ENCODE measurements at regions not wholly inside any gene's neighbourhood (a gene's known extent, or its start where the extent isn't known, plus 50 kb on each side); places are given as distances from the start of the nearest gene placed in this dataset.

DNA sequence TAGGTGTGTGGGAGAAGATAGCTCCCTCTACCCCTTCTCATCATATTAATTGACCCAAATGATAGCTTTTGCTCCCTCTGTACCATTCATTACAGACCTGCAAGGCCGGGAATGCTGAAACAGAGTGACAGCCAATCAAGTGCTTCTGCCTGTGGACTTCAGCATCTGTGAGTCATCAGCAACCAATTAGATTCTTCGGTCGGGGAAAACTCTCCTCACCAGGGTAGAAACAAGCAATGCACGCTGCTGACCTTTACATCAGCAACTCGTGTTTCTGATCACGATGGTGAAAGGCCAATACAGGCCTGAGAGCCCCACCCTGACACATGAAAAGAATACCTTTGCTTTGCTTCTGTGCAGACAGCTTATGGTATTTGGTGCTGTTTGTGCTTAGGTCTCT lies 347.2 kb upstream of the DDX53 start:
- H3K36me3 Mint-ChIP-seq (ENCODE audit: low read depth, unreplicated experiment): no peaks in the 10 kb centered on the region
- TF ChIP-seq, protein P1, sequence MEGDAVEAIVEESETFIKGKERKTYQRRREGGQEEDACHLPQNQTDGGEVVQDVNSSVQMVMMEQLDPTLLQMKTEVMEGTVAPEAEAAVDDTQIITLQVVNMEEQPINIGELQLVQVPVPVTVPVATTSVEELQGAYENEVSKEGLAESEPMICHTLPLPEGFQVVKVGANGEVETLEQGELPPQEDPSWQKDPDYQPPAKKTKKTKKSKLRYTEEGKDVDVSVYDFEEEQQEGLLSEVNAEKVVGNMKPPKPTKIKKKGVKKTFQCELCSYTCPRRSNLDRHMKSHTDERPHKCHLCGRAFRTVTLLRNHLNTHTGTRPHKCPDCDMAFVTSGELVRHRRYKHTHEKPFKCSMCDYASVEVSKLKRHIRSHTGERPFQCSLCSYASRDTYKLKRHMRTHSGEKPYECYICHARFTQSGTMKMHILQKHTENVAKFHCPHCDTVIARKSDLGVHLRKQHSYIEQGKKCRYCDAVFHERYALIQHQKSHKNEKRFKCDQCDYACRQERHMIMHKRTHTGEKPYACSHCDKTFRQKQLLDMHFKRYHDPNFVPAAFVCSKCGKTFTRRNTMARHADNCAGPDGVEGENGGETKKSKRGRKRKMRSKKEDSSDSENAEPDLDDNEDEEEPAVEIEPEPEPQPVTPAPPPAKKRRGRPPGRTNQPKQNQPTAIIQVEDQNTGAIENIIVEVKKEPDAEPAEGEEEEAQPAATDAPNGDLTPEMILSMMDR (IDR thresholded peaks at IDR 0.05; ENCODE audit: unreplicated experiment): no peak
- H3K27me3 Mint-ChIP-seq (ENCODE audit: unreplicated experiment): no peaks in the 10 kb centered on the region
- no peaks in the 10 kb centered on the region for H3K9me3 Mint-ChIP-seq (ENCODE audit: unreplicated experiment)
- H3K27ac Mint-ChIP-seq (ENCODE audit: unreplicated experiment): no peak overlapping the region
- DNase-seq (ENCODE audit: low spot score): no peak
- no peak overlapping the region for H3K4me3 Mint-ChIP-seq (ENCODE audit: unreplicated experiment)
- peaks cover 10% of the 10 kb centered on the region for H3K4me1 Mint-ChIP-seq (ENCODE audit: unreplicated experiment)

- Mint-ChIP-seq H3K4me1 (ENCODE audit: unreplicated experiment) (no peaks in the 10 kb centered on the region), H3K9me3 (ENCODE audit: unreplicated experiment) (no peaks in the 10 kb centered on the region), H3K27me3 (ENCODE audit: unreplicated experiment) (no peaks in the 10 kb centered on the region), H3K27ac (ENCODE audit: unreplicated experiment) (no peak overlapping the region), H3K36me3 (ENCODE audit: low read depth, unreplicated experiment) (no peaks in the 10 kb centered on the region), H3K4me3 (ENCODE audit: unreplicated experiment) (no peak overlapping the region)
- no peak for DNase-seq (ENCODE audit: low spot score)
- TF ChIP-seq, protein P1 (IDR thresholded peaks at IDR 0.05; ENCODE audit: unreplicated experiment): no peak
Measured at GRCh38 chrX:22660756-22661155, 339.0 kb upstream of the DDX53 start.

DNA sequence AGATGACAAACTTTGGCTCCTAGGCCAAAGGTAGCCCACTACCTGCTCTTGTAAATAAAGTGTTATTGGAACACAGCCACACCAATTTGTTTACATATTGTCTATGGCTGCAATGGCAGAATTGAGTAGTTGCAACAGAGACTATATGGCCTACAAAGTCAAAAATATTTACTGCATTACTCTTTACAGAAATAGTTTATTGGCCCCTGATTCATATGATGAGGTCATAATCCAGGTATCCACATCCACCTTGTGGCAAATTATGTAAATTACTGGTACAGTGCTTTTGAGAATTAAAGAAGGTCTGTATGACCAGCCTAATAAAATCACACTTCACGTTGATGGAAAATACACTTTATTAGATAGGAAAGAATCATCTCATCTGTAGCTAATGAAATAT lies 337.0 kb upstream of the DDX53 start:
- no peaks in the 10 kb centered on the region for H3K36me3 Mint-ChIP-seq (ENCODE audit: low read depth, unreplicated experiment)
- no peaks in the 10 kb centered on the region for H3K27me3 Mint-ChIP-seq (ENCODE audit: unreplicated experiment)
- no peak overlapping the region for H3K4me3 Mint-ChIP-seq (ENCODE audit: unreplicated experiment)
- no peak for DNase-seq (ENCODE audit: low spot score)
- no peaks in the 10 kb centered on the region for H3K9me3 Mint-ChIP-seq (ENCODE audit: unreplicated experiment)
- H3K27ac Mint-ChIP-seq (ENCODE audit: unreplicated experiment): no peak overlapping the region
- TF ChIP-seq, protein P1 (IDR thresholded peaks at IDR 0.05; ENCODE audit: unreplicated experiment): no peak
- H3K4me1 Mint-ChIP-seq (ENCODE audit: unreplicated experiment): no peaks in the 10 kb centered on the region

GRCh38 chrX:22664826-22665225 lies 334.9 kb upstream of the DDX53 start:
- no peak overlapping the region for H3K4me3 Mint-ChIP-seq (ENCODE audit: unreplicated experiment)
- H3K9me3 Mint-ChIP-seq (ENCODE audit: unreplicated experiment): no peaks in the 10 kb centered on the region
- no peak overlapping the region for H3K27ac Mint-ChIP-seq (ENCODE audit: unreplicated experiment)
- H3K4me1 Mint-ChIP-seq (ENCODE audit: unreplicated experiment): no peaks in the 10 kb centered on the region
- no peaks in the 10 kb centered on the region for H3K27me3 Mint-ChIP-seq (ENCODE audit: unreplicated experiment)
- no peaks in the 10 kb centered on the region for H3K36me3 Mint-ChIP-seq (ENCODE audit: low read depth, unreplicated experiment)
- TF ChIP-seq, protein P1 (IDR thresholded peaks at IDR 0.05; ENCODE audit: unreplicated experiment): no peak
- DNase-seq (ENCODE audit: low spot score): no peak

DNA sequence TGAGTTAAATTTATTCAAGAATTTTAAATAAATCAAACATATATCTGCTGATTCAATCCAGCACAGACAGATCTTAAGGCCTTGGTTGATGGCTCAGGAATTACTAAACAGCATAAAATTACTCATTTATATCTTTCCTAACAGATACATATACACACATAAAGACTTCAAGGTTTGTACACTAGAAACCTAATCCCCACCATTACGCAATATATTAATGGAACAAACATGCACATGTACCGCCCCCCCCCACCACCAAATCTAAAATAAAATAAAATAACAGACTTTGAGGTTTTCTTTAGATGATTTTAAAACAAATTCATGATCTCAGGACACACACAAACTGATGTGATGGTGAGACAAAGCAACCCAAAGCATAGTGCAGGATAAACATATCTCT lies 333.9 kb upstream of the DDX53 start:
- no peaks in the 10 kb centered on the region for H3K4me1 Mint-ChIP-seq (ENCODE audit: unreplicated experiment)
- H3K36me3 Mint-ChIP-seq (ENCODE audit: low read depth, unreplicated experiment): no peaks in the 10 kb centered on the region
- H3K4me3 Mint-ChIP-seq (ENCODE audit: unreplicated experiment): no peak overlapping the region
- no peaks in the 10 kb centered on the region for H3K27me3 Mint-ChIP-seq (ENCODE audit: unreplicated experiment)
- no peak for DNase-seq (ENCODE audit: low spot score)
- TF ChIP-seq, protein P1 (IDR thresholded peaks at IDR 0.05; ENCODE audit: unreplicated experiment): no peak
- H3K9me3 Mint-ChIP-seq (ENCODE audit: unreplicated experiment): no peaks in the 10 kb centered on the region
- H3K27ac Mint-ChIP-seq (ENCODE audit: unreplicated experiment): no peak overlapping the region

Data from endothelial cell (in vitro differentiated cells).